LNCaP clone FGC (cell line): ENCODE measurements at regions not wholly inside any gene's neighbourhood (a gene's known extent, or its start where the extent isn't known, plus 50 kb on each side); places are given as distances from the start of the nearest gene placed in this dataset.

Experiments
- DNase-seq: peaks from one replicate; pipeline ENCODE4 v3.0.0-alpha.2; 2011; ENCODE audit warnings: low read depth
- H3K4me3 ChIP-seq: 2 replicates; pipeline ENCODE4 v1.5.1; 2011; ENCODE audit warnings: mild to moderate bottlenecking, low read depth, low read length, control low read depth
- TF ChIP-seq, protein P1 (sequence below): IDR thresholded peaks from 2 replicates; pipeline ENCODE4 v1.5.1; 2012; ENCODE audit warnings: mild to moderate bottlenecking; ENCODE audit not compliant: control insufficient read depth, insufficient read depth; ENCODE audit errors: extremely low read depth

- TF ChIP-seq, protein P1, sequence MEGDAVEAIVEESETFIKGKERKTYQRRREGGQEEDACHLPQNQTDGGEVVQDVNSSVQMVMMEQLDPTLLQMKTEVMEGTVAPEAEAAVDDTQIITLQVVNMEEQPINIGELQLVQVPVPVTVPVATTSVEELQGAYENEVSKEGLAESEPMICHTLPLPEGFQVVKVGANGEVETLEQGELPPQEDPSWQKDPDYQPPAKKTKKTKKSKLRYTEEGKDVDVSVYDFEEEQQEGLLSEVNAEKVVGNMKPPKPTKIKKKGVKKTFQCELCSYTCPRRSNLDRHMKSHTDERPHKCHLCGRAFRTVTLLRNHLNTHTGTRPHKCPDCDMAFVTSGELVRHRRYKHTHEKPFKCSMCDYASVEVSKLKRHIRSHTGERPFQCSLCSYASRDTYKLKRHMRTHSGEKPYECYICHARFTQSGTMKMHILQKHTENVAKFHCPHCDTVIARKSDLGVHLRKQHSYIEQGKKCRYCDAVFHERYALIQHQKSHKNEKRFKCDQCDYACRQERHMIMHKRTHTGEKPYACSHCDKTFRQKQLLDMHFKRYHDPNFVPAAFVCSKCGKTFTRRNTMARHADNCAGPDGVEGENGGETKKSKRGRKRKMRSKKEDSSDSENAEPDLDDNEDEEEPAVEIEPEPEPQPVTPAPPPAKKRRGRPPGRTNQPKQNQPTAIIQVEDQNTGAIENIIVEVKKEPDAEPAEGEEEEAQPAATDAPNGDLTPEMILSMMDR, result no peak
- H3K4me3 ChIP-seq, result no peak overlapping the region
Observed at GRCh38 chr13:111468037-111468959, 147.9 kb downstream of the TEX29 start.

DNA sequence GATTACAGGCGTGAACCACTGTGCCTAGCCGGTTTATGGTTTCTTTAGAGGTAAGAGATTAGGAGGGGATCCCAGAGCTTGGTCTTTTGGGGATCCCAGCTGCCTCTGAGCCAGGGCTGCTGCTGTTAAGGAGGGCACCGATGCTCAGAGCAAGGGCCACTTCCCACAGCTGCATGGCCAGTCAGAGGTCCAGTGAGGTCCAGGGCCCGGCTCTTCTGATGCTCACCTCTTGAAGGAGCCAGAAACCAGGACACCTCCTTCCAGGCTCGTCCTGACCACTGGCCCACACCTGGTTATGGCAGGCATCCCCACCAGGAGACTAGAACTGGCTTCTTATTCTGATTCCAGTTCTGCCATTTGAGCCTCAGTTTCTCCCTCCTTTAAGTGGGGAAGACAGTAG, 149.0 kb downstream of the TEX29 start:
- TF ChIP-seq, protein P1, result no peak
- DNase-seq, result no peak
- H3K4me3 ChIP-seq, result no peak overlapping the region

More at GRCh38 chr13:111468037-111468959, 147.9 kb downstream of the TEX29 start:
- DNase-seq, result no peak

- TF ChIP-seq, protein P1, result no peak
- DNase-seq, result no peak
- no peak overlapping the region for H3K4me3 ChIP-seq
Observed at GRCh38 chr13:111469916-111470506, 149.6 kb downstream of the TEX29 start.

- TF ChIP-seq, protein P1, result no peak
- H3K4me3 ChIP-seq, result no peak overlapping the region
- DNase-seq, result no peak
Observed at GRCh38 chr13:111470933-111471332, 150.5 kb downstream of the TEX29 start.

DNA sequence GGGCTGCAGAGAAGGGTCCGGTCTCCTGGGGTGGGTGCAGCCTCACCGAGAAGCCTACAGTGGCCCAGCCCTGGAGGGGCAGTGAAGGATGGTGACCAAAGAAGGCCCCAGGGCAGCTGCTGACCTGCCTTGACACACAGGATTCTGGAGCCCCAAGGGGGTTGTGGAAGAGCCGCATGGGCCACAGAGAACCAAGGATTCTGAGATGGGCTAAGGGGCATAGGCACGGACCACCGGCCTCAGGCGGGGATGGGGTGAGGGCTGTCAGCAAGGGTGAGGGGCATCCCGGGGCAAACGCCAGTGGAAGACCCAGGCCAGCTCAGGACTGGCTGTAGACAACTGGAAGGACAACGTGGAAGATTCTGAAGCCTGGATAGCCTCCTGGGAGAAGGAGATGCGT, 151.6 kb downstream of the TEX29 start:
- TF ChIP-seq, protein P1, result no peak
- no peak overlapping the region for H3K4me3 ChIP-seq
- DNase-seq, result no peak

DNA sequence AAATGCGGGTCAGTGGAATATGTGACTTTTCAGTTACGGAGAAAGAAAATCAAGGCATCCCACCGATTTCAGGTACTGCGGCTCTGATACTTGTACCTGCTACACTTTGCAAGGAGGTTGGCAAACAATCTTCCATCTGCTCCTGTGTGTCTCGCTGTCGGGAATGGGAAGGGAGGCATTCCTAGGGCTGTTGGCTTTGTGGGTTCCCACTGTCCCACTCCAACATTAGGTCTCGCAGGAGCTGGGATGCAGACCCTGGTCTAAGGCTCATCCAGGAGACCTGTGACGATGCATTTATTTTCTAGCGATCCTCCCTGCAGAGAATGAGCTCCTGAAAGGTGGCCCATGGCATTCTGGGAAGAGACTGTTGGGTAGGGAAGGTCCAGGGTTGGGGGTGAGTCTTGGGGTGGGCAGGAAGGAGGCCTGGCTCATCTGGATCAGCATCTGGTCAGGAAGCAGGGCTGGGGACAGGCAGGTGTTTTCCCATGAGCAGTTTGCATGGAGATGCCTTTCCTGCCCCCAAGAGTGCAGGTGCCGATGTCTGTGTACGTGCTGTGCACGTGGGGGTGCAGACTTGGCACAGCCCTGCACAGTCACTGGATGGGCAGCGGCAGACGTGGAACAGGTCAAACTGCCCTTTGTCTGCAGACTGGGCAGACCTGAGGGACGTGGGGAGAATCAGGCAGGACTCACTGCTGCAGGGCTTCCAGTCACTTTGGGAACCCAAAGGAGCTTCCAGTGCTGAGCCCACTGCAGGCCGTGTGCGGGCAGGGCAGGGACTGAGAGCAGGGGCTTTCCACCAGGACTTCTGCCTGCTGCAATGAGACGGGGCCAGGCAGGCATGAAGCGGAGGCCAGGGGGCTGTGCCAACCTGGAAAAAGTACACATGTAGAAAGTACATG, 152.4 kb downstream of the TEX29 start:
- H3K4me3 ChIP-seq, result no peak overlapping the region
- TF ChIP-seq, protein P1, result no peak

More for the DNA sequence above, 152.4 kb downstream of the TEX29 start:
- no peak for DNase-seq
